Choroid plexus epithelial cell (primary cell): ENCODE measurements at regions not wholly inside any gene's neighbourhood (a gene's known extent, or its start where the extent isn't known, plus 50 kb on each side); places are given as distances from the start of the nearest gene placed in this dataset.
"Not testable (repeated sequence)": the region's sequence is repeated elsewhere in the genome, so short reads cannot be mapped to it uniquely, and the experiment has no call there.

Experiments used
- DNase-seq: peaks from one replicate; pipeline ENCODE4 v3.0.0-alpha.2; 2010; ENCODE audit warnings: low read depth
- H3K4me3 ChIP-seq: 2 replicates; pipeline ENCODE4 v1.5.1; 2011; ENCODE audit warnings: low read depth, mild to moderate bottlenecking, control low read depth, low read length, moderate library complexity
- CTCF ChIP-seq: conservative IDR thresholded peaks from 2 replicates; pipeline ENCODE4 v1.5.1; 2011; ENCODE audit warnings: low read depth, mild to moderate bottlenecking, control low read depth, inconsistent platforms, low read length, moderate library complexity

- H3K4me3 ChIP-seq, result no peak overlapping the region
- no peak for DNase-seq
- TF ChIP-seq CTCF, result no peak
Measured at GRCh38 chr3:170692720-170693119, 106.8 kb upstream of the SLC7A14 start.

GRCh38 chr3:170690661-170690981 is 104.7 kb upstream of the SLC7A14 start:
- H3K4me3 ChIP-seq, result no peak overlapping the region
- TF ChIP-seq CTCF, result no peak
- no peak for DNase-seq

- H3K4me3 ChIP-seq, result no peak overlapping the region
- TF ChIP-seq CTCF, result peak; percentile 88
- peak; percentile 70 for DNase-seq
Measured at GRCh38 chr3:170689893-170690660, 104.2 kb upstream of the SLC7A14 start.

GRCh38 chr3:170689296-170689829 is 103.5 kb upstream of the SLC7A14 start:
- TF ChIP-seq CTCF, result no peak
- peak; percentile 85 for DNase-seq
- H3K4me3 ChIP-seq, result no peak overlapping the region

- DNase-seq, H3K4me3 ChIP-seq: not testable (repeated sequence)
Measured at GRCh38 chr3:170688222-170688621, 102.3 kb upstream of the SLC7A14 start.

GRCh38 chr3:170680593-170680992 is 94.7 kb upstream of the SLC7A14 start:
- no peak overlapping the region for H3K4me3 ChIP-seq
- no peak for TF ChIP-seq CTCF
- no peak for DNase-seq

GRCh38 chr3:170679190-170679589 is 93.3 kb upstream of the SLC7A14 start:
- H3K4me3 ChIP-seq, result no peak overlapping the region
- DNase-seq, result no peak
- no peak for TF ChIP-seq CTCF
